Posterior vena cava (tissue), 2 donors: ENCODE measurements at regions not wholly inside any gene's neighbourhood (a gene's known extent, or its start where the extent isn't known, plus 50 kb on each side); places are given as distances from the start of the nearest gene placed in this dataset.

ENCODE experiments used
- DNase-seq: peaks from one replicate; pipeline ENCODE4 v3.0.0-alpha.2; 2020; ENCODE audit warnings: low spot score
- intact Hi-C, 2 donors: fragments of 100-400 bp; cut with DNase I; formaldehyde crosslinking; loops; one replicate each; pipeline versions ENCODE4 v1.14.1 to v1.14.2; 2022 to 2023
- donor health status: DM: yes; HTN: yes; CAD: no.
- donor health status: DM: yes; HTN: yes; CAD: no.

DNA sequence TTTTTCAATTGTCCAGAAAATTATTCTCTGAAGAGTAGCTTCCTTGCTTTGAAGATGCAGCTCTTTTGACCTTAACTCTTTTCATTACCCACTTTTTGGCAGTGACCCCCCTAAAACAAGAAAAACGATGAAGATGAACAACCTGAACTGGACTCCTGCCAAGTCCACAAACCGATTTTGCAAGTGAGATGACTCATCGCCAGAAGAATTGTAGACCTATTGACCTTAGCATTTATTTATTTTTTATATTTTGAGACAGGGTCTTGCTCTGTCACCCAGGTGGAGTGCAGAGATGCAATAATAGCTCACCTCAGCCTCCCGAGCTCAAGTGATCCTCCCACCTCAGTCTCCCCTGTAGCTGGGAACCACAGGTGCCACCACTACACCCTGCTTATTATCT, 859.2 kb downstream of the GATA3 start:
- no peak for DNase-seq
- intact Hi-C loops = no loop called here

DNA sequence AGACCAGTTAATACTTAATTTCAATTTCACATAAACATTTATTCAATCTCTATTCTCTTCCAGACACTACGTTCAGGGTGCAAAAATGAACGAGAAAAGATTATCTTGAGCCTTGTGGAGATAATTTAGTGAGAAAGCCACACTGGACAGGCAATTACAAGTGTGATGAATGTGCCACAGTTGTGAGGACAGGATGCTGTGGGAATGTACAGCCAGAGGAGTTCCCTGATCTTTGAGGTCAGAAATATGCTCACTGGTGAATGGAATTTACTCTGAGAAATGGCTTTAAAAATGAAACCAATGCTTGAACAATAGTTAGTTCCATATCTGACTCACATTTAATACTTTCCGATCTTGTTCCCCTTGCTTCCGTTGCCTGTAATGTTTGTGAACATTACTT, 864.8 kb downstream of the GATA3 start:
- intact Hi-C loops = no loop called here
- no peak for DNase-seq

DNA sequence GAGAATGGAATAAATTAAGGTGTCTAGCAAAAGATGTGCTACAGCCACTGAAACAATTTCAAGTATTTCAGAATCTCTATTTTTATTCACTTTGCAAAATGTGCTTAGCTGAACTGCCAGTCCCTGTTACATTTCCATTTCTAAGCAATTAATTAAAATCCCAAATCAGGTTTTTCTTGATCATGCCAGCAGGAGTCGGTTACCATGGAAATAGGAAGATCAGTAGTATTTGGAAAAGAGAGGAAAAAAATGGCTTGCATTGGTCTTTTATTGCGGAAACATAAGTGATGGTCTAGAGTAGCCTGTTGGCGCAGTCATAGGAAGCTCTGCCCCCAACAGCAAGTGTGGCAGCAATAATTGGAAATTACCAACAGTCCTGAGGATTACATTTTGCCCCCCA, 867.1 kb downstream of the GATA3 start:
- intact Hi-C loops = no loop called here
- no peak for DNase-seq

- intact Hi-C loops = no loop called here
- no peak for DNase-seq
Measured at GRCh38 chr10:8923096-8923495, 868.6 kb downstream of the GATA3 start.

DNA sequence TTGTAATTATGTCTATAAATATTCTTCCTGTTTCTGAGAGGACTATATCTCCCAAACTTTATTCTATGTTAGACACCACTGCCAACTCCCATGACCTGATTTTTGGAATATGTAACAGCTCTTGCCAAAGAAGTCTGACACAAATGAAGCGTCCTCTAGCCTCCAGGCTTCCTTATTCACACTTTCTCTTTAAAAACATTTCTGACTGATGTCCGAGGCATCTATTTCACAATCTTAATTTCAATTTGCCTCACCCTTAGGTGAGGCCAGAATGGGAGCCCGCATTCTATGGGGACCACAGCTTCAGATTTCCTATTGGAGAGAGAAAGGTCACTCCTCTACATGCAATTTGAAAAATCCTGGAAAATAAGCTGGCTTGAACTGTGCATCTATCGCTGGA, 873.2 kb downstream of the GATA3 start:
- no peak for DNase-seq
- intact Hi-C loops = no loop called here

DNA sequence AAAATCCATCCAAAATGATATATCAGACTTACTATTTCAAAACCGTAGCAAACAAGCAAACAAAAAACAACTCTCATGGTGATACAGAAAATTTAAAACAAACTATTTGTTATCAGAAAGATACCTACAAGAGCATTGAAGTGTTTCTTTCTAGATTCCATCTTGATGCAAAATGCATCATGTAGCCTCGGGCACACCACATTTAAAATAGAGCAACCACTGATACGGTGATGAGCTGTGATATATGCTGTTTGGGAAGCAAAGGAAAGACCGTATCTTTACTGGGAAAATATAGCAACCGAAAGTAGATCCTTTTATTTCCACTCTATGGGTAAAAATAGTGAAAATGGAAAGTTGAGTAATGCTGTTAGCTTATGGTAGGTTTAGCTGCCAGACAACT, 892.0 kb downstream of the GATA3 start:
- intact Hi-C loops = no loop called here
- DNase-seq = no peak

DNA sequence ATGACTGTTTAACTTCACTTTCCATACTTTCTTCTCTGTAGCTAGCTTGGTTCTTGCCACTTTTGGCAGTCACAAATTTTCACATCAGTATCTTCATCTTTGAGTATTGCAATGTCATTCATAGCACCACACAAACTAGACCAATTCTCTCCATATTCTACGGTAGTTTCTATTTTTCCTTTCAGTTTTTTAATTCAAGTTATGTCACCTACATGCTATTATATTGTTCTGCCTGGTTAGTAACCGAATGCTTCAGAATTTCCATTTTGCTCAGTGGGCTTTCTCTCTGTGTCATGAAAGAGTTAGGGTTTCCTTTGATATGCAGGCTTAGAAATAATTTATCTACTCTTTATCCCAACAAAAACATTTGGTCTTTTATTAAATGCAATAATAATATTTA, 896.5 kb downstream of the GATA3 start:
- intact Hi-C loops = no loop called here
- DNase-seq = no peak

GRCh38 chr10:8951440-8952089, 897.1 kb downstream of the GATA3 start:
- DNase-seq = no peak
- intact Hi-C loops = no loop called here

DNA sequence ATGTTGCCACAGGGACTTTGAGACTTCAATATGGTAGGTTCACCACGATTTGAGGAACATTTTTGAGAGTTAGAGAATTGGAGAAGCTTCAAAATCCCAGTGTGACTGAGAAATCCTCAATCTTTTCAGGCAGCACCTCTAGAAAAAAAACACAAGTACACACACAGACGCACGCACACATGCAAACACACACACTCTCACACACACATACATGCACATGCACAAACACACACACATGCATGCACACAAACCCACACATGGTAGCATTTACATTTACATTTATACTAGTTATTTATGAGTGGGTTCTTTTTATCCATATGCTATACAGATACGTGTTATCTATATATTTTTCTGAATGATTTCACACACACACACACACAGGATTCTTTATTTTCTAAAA, 901.9 kb downstream of the GATA3 start:
- no peak for DNase-seq
- intact Hi-C loops = no loop called here

DNA sequence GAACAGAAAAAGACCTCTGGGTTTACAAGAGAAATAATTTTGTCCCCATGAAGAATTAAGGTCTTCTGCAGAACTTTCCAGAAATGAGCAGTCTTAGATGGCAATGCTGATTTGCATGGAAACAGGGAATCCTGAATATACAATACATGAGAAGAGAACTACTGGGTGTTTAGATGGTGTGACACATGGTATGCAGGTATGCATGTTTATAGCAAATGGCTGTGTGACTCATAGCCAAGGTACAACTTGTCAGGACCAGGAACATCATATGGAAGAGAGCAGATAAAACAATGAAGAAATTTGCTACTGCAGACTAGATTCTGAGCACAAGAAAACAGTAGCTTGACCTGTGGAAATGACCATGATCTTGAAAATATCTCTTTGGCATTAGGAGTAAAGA, 907.8 kb downstream of the GATA3 start:
- intact Hi-C loops = no loop called here
- no peak for DNase-seq

GRCh38 chr10:8967061-8967460, 912.6 kb downstream of the GATA3 start:
- DNase-seq = no peak
- intact Hi-C loops = no loop called here

GRCh38 chr10:8969853-8970252, 915.4 kb downstream of the GATA3 start:
- DNase-seq = no peak
- intact Hi-C loops = no loop called here

GRCh38 chr10:8975535-8975934, 921.0 kb downstream of the GATA3 start:
- intact Hi-C loops = no loop called here
- DNase-seq = no peak

DNA sequence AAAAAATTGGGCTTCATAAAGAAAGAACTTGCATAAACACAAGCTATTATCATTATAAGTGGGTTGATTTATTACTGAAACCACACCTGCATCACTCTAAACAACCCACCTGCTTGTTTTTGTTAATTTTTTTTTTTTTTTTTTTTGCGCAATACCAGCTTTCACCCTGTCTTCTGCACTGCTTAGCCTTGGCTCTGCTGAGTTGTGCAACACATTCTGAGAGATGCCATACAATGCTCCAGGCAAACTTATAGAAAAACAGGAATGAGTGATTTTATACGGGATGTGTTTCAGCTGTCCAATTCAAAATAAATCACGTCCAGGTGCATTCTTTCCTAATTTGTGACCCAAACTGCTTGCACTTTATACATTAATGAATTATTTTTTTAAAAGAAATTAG, 923.6 kb downstream of the GATA3 start:
- no peak for DNase-seq
- intact Hi-C loops = no loop called here

GRCh38 chr10:8979976-8980375, 925.5 kb downstream of the GATA3 start:
- DNase-seq = no peak
- intact Hi-C loops = no loop called here

DNA sequence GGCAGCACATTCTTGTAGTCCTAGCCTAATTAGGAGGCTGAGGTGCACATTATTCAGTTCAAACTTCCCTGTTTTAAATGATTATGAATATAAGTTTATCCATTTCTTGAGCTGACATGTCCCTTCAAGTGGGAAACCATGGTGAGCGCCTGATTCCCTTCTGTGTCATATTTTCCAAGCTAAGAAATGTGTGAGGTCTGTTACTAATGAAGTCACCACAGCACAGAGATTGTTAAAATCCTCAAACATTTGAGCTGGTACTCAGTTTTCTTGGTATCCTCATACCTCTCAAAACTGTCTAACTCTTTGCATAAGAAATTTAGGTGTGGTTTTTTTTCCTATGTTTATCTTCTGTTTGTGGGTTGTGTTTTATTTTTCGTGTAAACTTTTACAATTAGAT, 926.8 kb downstream of the GATA3 start:
- DNase-seq = no peak
- intact Hi-C loops = no loop called here

- no peak for DNase-seq
- intact Hi-C loops = no loop called here
Measured at GRCh38 chr10:8985651-8986050, 931.2 kb downstream of the GATA3 start.

DNA sequence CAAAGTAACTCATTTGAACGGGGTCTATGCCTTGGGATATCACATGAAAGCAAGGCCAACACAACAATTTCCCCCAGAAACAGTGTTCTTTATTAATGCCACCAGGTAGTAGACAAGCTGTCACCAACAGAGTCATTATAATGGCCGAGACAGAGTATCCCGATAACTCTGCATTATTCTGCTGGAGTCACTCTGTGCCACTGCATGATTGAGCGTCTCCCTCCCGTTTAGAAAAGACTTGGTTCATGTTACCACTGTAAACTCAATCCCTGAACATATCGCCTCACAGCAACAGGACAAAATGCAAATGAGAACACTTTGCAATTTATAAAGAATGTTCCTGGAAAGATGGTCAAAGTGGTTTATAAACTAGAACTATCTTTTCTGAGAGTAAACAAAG, 932.5 kb downstream of the GATA3 start:
- intact Hi-C loops = no loop called here
- no peak for DNase-seq

GRCh38 chr10:8987712-8988111, 933.2 kb downstream of the GATA3 start:
- no peak for DNase-seq
- intact Hi-C loops = no loop called here

DNA sequence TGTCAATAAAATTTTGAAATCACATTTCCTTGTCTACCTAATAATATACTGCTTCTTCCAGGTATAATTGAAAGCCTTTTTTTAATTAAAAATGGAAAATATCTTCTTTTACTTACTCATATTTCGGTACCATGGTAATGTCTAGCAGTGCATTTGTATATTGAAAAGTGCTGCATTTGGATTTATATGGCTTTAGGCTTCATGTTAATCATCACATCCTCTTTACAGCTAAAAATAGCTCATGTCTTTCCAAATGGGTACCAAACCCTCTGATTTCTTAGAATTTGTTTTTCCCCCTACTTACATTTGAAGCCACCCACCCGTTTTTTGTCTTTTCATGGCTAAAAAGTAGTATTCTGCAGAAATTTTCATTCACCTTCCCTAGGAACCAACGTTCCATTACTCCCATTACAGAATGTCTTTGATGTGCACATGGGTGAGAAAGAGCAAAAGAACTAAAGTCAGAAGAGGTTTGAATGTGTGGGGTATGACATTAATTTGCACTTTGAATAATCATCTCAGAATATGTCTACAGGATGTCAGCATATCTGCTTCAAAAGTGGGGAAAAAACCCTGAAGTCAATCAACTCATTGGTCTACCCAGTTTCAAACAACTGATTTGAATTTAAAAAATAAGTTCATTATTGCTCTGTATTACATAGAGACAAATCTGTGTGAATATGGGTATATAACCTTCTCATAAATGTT, 935.9 kb downstream of the GATA3 start:
- intact Hi-C loops = no loop called here
- DNase-seq = no peak

- no peak for DNase-seq
- intact Hi-C loops = no loop called here
Measured at GRCh38 chr10:8992009-8992408, 937.5 kb downstream of the GATA3 start.

DNA sequence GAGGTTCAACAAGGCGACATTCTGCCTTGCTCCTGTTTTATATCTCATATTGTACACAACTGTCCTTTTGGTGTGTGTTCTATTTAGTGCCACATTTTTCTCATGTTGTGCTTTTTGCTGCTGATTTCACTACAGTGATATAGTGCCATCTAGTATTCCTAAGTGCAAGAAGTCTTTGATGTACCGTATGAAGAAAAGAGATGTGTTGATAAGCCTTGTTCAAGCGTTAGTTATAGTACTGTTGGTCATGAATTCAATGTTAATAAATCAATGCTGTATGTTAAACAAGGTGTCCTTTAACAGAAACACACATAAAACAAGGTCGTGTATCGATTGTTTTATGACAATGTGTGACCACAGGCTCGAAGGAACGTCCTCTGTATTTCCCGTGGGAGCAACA, 939.4 kb downstream of the GATA3 start:
- intact Hi-C loops = no loop called here
- DNase-seq = no peak
